ENCODE measurements at regions not wholly inside any gene's neighbourhood (a gene's known extent, or its start where the extent isn't known, plus 50 kb on each side); places are given as distances from the start of the nearest gene placed in this dataset.

DNA sequence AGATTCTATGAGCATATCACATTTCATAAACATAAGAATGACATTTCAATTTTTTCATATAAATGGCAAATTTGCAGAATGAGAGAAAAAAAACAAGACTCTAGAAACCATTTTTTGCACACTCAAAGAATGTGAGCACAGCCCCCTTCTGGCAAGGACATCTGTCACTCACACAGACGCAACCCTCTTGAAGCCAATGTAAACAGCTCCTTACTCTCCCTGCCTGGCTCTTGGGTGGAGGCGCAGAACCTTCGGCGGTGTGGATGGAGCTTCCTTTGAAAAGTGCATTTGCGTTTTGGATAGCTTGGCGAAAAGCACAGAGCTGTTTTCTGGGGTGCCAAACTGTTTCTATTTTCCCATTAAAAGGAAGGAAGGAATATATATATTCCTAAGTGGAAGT is 367.6 kb upstream of the TSHZ3 start:
- Histone ChIP-seq H3K36me3 (replicated peaks in 1 of 2; ENCODE audit: control insufficient read depth in 1 of 2, insufficient read depth in 2 of 2, low read length in 2 of 2) (no peaks in the 10 kb centered on the region), H3K4me1 (ENCODE audit: insufficient read depth, low read length) (no peaks in the 10 kb centered on the region), H2AFZ (ENCODE audit: low read length) (no peak overlapping the region), H3K4me2 (ENCODE audit: low read depth, low read length) (no peak overlapping the region), H3K9me3 (ENCODE audit: low read length) (peaks cover 64% of the 10 kb centered on the region), H3K9ac (ENCODE audit: insufficient read depth, low read depth, low read length) (no peak overlapping the region), H3K27me3 (ENCODE audit: control insufficient read depth in 1 of 2, insufficient read depth in 2 of 2, low read length in 2 of 2) (no peaks in the 10 kb centered on the region), H3K4me3 (replicated peaks in 1 of 3; ENCODE audit: insufficient read depth in 1 of 3, low read depth in 2 of 3, low read length in 3 of 3) (no peak overlapping the region), H3K27ac (ENCODE audit: extremely low read length, insufficient read depth, low read length) (no peak overlapping the region), H3K79me2 (ENCODE audit: insufficient read depth, low read length) (no peaks in the 10 kb centered on the region), H4K20me1 (ENCODE audit: insufficient read depth, low read length) (no peaks in the 10 kb centered on the region)
- no TSS peak for BruUV-seq (replicated peaks)
- WGBS (ENCODE audit: low lambda C conversion rate) = 22% methylated on average over 6 of the region's 6 CpGs
- DNase-seq (ENCODE audit: low spot score) (no peak), ATAC-seq (no peak), FAIRE-seq (no peak)
- intact Hi-C loops (cut with micrococcal nuclease; ENCODE audit: unreplicated experiment) = no loop called here
- CTCF ChIA-PET (ENCODE audit: low intra/inter-chr PET ratio, low total read pairs) = no interaction called here
- TF ChIP-seq KLF9 (CRISPR knock-in tag; IDR thresholded peaks at IDR 0.05; ENCODE audit: low read depth) = no peak
- TF ChIP-seq, protein P1, sequence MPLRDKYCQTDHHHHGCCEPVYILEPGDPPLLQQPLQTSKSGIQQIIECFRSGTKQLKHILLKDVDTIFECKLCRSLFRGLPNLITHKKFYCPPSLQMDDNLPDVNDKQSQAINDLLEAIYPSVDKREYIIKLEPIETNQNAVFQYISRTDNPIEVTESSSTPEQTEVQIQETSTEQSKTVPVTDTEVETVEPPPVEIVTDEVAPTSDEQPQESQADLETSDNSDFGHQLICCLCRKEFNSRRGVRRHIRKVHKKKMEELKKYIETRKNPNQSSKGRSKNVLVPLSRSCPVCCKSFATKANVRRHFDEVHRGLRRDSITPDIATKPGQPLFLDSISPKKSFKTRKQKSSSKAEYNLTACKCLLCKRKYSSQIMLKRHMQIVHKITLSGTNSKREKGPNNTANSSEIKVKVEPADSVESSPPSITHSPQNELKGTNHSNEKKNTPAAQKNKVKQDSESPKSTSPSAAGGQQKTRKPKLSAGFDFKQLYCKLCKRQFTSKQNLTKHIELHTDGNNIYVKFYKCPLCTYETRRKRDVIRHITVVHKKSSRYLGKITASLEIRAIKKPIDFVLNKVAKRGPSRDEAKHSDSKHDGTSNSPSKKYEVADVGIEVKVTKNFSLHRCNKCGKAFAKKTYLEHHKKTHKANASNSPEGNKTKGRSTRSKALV (CRISPR knock-in tag; IDR thresholded peaks at IDR 0.05) = no peak
- POLR2A ChIA-PET = no interaction called here
- in situ Hi-C loops (cut with HindIII; ENCODE audit: extremely low pct_ligation_motif_present, low pct_unique_long_range_greater_than_20kb) = no loop called here

DNA sequence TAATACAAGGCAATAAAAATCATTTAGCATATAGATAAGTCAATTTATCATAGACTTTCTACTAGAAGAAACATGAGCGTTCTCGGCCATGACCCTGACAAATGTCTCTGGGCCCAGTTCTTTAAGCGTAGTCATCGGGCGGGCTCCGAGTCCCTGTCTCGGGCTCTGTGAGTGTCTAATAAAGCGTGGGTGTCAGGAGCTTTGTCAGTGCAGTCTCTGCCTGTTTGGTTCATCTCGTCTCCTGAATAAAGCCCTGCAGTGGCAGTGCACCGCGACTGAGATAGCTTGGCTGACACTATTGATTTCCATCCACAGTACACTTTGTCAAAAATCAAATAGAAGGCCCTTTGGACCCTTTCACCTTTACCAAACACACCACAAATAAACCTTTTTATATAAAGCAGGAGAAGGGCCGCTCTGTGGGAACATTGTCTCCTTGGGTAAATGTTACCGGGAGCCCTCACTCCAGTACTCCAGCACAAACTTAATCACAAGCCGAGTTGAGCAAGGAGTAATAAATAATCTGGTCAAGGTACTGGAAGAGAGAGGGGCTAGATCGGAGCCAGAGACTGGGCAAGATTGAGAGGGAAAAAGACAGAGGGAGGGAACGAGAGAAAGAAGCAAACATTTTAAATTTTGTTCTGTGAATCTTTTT is 368.2 kb upstream of the TSHZ3 start:
- no peaks in the 10 kb centered on the region for H3K27me3 ChIP-seq (ENCODE audit: control insufficient read depth in 1 of 2, insufficient read depth in 2 of 2, low read length in 2 of 2)
- CTCF ChIA-PET (ENCODE audit: low intra/inter-chr PET ratio, low total read pairs) = no interaction called here

More for the DNA sequence above, 368.2 kb upstream of the TSHZ3 start:
- no peaks in the 10 kb centered on the region for H3K79me2 ChIP-seq (ENCODE audit: insufficient read depth, low read length)
- no peaks in the 10 kb centered on the region for H3K4me1 ChIP-seq (ENCODE audit: insufficient read depth, low read length)
- H3K4me2 ChIP-seq (ENCODE audit: low read depth, low read length) = no peak overlapping the region
- POLR2A ChIA-PET = no interaction called here
- 1% methylated on average over 8 of the region's 16 CpGs for WGBS (ENCODE audit: low lambda C conversion rate)
- TF ChIP-seq POGZ (CRISPR knock-in tag; IDR thresholded peaks at IDR 0.05) (no peak), ZNF460 (CRISPR knock-in tag; IDR thresholded peaks at IDR 0.05; ENCODE audit: borderline replicate concordance) (no peak), SNAI1 (CRISPR knock-in tag; IDR thresholded peaks at IDR 0.05; ENCODE audit: borderline replicate concordance) (no peak), ZNF773 (CRISPR knock-in tag; IDR thresholded peaks at IDR 0.05; ENCODE audit: borderline replicate concordance) (no peak), PRPF4 (IDR thresholded peaks at IDR 0.05; ENCODE audit: low read depth, low read length, poor library complexity, severe bottlenecking) (no peak), BHLHE40 (IDR thresholded peaks at IDR 0.05; ENCODE audit: low read length) (no peak), MAFF (IDR thresholded peaks at IDR 0.05; ENCODE audit: low read depth, low read length) (no peak), NFATC3 (CRISPR knock-in tag; IDR thresholded peaks at IDR 0.05) (no peak), ZNF350 (CRISPR knock-in tag; IDR thresholded peaks at IDR 0.05; ENCODE audit: borderline replicate concordance, low read depth) (no peak), MTA1 (CRISPR knock-in tag; IDR thresholded peaks at IDR 0.05; ENCODE audit: borderline replicate concordance) (no peak), ZFP82 (CRISPR knock-in tag; IDR thresholded peaks at IDR 0.05; ENCODE audit: borderline replicate concordance) (no peak), ZNF564 (CRISPR knock-in tag; IDR thresholded peaks at IDR 0.05) (no peak), ZNF550 (CRISPR knock-in tag; IDR thresholded peaks at IDR 0.05; ENCODE audit: borderline replicate concordance) (no peak), TARDBP (CRISPR knock-in tag; IDR thresholded peaks at IDR 0.05) (no peak), PHF8 (CRISPR knock-in tag; IDR thresholded peaks at IDR 0.05) (no peak), HMG20A (CRISPR knock-in tag; IDR thresholded peaks at IDR 0.05; ENCODE audit: borderline replicate concordance) (no peak), ZC3H4 (CRISPR knock-in tag; IDR thresholded peaks at IDR 0.05; ENCODE audit: borderline replicate concordance) (no peak), ZNF572 (CRISPR knock-in tag; IDR thresholded peaks at IDR 0.05) (no peak)
- no peak for DNase-seq (ENCODE audit: low spot score)
- no peak overlapping the region for H3K4me3 ChIP-seq (replicated peaks in 1 of 3; ENCODE audit: insufficient read depth in 1 of 3, low read depth in 2 of 3, low read length in 3 of 3)
- intact Hi-C loops (cut with micrococcal nuclease; ENCODE audit: unreplicated experiment) = no loop called here
- H3K36me3 ChIP-seq (replicated peaks in 1 of 2; ENCODE audit: control insufficient read depth in 1 of 2, insufficient read depth in 2 of 2, low read length in 2 of 2) = no peaks in the 10 kb centered on the region
- peaks cover 63% of the 10 kb centered on the region for H3K9me3 ChIP-seq (ENCODE audit: low read length)
- H3K27ac ChIP-seq (ENCODE audit: extremely low read length, insufficient read depth, low read length) = no peak overlapping the region
- no peak for FAIRE-seq
- no peaks in the 10 kb centered on the region for H4K20me1 ChIP-seq (ENCODE audit: insufficient read depth, low read length)
- H3K9ac ChIP-seq (ENCODE audit: insufficient read depth, low read depth, low read length) = no peak overlapping the region
- ATAC-seq = no peak
- H2AFZ ChIP-seq (ENCODE audit: low read length) = no peak overlapping the region
- in situ Hi-C loops (cut with HindIII; ENCODE audit: extremely low pct_ligation_motif_present, low pct_unique_long_range_greater_than_20kb) = no loop called here
- BruUV-seq (replicated peaks) = no TSS peak

All from HepG2 (cell line).